ENCODE measurements at regions not wholly inside any gene's neighbourhood (a gene's known extent, or its start where the extent isn't known, plus 50 kb on each side); places are given as distances from the start of the nearest gene placed in this dataset.

- no peaks in the 10 kb centered on the region for H3K9me3 Mint-ChIP-seq (ENCODE audit: unreplicated experiment)
- H3K27me3 Mint-ChIP-seq (ENCODE audit: unreplicated experiment) = no peaks in the 10 kb centered on the region
- no peak for DNase-seq (ENCODE audit: low spot score)
- no peaks in the 10 kb centered on the region for H3K36me3 Mint-ChIP-seq (ENCODE audit: low read depth, unreplicated experiment)
- no peak overlapping the region for H3K4me3 Mint-ChIP-seq (ENCODE audit: unreplicated experiment)
- H3K4me1 Mint-ChIP-seq (ENCODE audit: unreplicated experiment) = peaks cover 13% of the 10 kb centered on the region
- no peak overlapping the region for H3K27ac Mint-ChIP-seq (ENCODE audit: unreplicated experiment)
- TF ChIP-seq CTCF (IDR thresholded peaks at IDR 0.05; ENCODE audit: unreplicated experiment) = no peak
Measured at GRCh38 chr4:142977182-142977581, 131.1 kb upstream of the INPP4B start.

GRCh38 chr4:142983065-142983464 is 137.0 kb upstream of the INPP4B start:
- Mint-ChIP-seq H3K36me3 (ENCODE audit: low read depth, unreplicated experiment) (no peaks in the 10 kb centered on the region), H3K4me1 (ENCODE audit: unreplicated experiment) (peaks cover 11% of the 10 kb centered on the region), H3K4me3 (ENCODE audit: unreplicated experiment) (no peak overlapping the region), H3K27ac (ENCODE audit: unreplicated experiment) (no peak overlapping the region), H3K9me3 (ENCODE audit: unreplicated experiment) (no peaks in the 10 kb centered on the region), H3K27me3 (ENCODE audit: unreplicated experiment) (no peaks in the 10 kb centered on the region)
- no peak for DNase-seq (ENCODE audit: low spot score)
- TF ChIP-seq CTCF (IDR thresholded peaks at IDR 0.05; ENCODE audit: unreplicated experiment) = no peak

GRCh38 chr4:142983589-142983988 is 137.5 kb upstream of the INPP4B start:
- no peak overlapping the region for H3K27ac Mint-ChIP-seq (ENCODE audit: unreplicated experiment)
- peaks cover 5% of the 10 kb centered on the region for H3K4me1 Mint-ChIP-seq (ENCODE audit: unreplicated experiment)
- no peak overlapping the region for H3K4me3 Mint-ChIP-seq (ENCODE audit: unreplicated experiment)
- H3K27me3 Mint-ChIP-seq (ENCODE audit: unreplicated experiment) = no peaks in the 10 kb centered on the region
- no peaks in the 10 kb centered on the region for H3K9me3 Mint-ChIP-seq (ENCODE audit: unreplicated experiment)
- no peak for TF ChIP-seq CTCF (IDR thresholded peaks at IDR 0.05; ENCODE audit: unreplicated experiment)
- no peaks in the 10 kb centered on the region for H3K36me3 Mint-ChIP-seq (ENCODE audit: low read depth, unreplicated experiment)
- no peak for DNase-seq (ENCODE audit: low spot score)

GRCh38 chr4:142984871-142985585 is 138.9 kb upstream of the INPP4B start:
- TF ChIP-seq CTCF (IDR thresholded peaks at IDR 0.05; ENCODE audit: unreplicated experiment) = no peak
- H3K4me3 Mint-ChIP-seq (ENCODE audit: unreplicated experiment) = no peak overlapping the region
- no peaks in the 10 kb centered on the region for H3K36me3 Mint-ChIP-seq (ENCODE audit: low read depth, unreplicated experiment)
- no peaks in the 10 kb centered on the region for H3K4me1 Mint-ChIP-seq (ENCODE audit: unreplicated experiment)
- DNase-seq (ENCODE audit: low spot score) = no peak
- no peaks in the 10 kb centered on the region for H3K9me3 Mint-ChIP-seq (ENCODE audit: unreplicated experiment)
- no peak overlapping the region for H3K27ac Mint-ChIP-seq (ENCODE audit: unreplicated experiment)
- no peaks in the 10 kb centered on the region for H3K27me3 Mint-ChIP-seq (ENCODE audit: unreplicated experiment)

- Mint-ChIP-seq H3K4me1 (ENCODE audit: unreplicated experiment) (no peaks in the 10 kb centered on the region), H3K9me3 (ENCODE audit: unreplicated experiment) (no peaks in the 10 kb centered on the region), H3K36me3 (ENCODE audit: low read depth, unreplicated experiment) (no peaks in the 10 kb centered on the region), H3K27ac (ENCODE audit: unreplicated experiment) (no peak overlapping the region), H3K27me3 (ENCODE audit: unreplicated experiment) (peaks cover 4% of the 10 kb centered on the region), H3K4me3 (ENCODE audit: unreplicated experiment) (no peak overlapping the region)
- no peak for DNase-seq (ENCODE audit: low spot score)
- TF ChIP-seq CTCF (IDR thresholded peaks at IDR 0.05; ENCODE audit: unreplicated experiment) = no peak
Measured at GRCh38 chr4:143016171-143016570, 168.5 kb upstream of the USP38 start.
